Prostate gland (tissue), 2 donors: ENCODE measurements at regions not wholly inside any gene's neighbourhood (a gene's known extent, or its start where the extent isn't known, plus 50 kb on each side); places are given as distances from the start of the nearest gene placed in this dataset.

ENCODE experiments used
- POLR2A ChIP-seq: fragments of 450-650 bp; IDR thresholded peaks from one replicate; pipeline ENCODE4 v1.6.1; 2016; ENCODE audit warnings: antibody characterized with exemption, mild to moderate bottlenecking
- TF ChIP-seq, protein P1 (sequence below), 4 experiments: fragments of 200-600 bp in 2 of 4; fragments of 450-650 bp in 2 of 4; sonication (generic) in 2 of 4; IDR thresholded peaks; 1 replicate in 3 of 4; 2 replicates in 1 of 4; pipeline ENCODE4 v1.5.1; 2016 to 2019; ENCODE audit warnings: antibody characterized with exemption in 4 of 4, mild to moderate bottlenecking in 2 of 4, moderate library complexity in 2 of 4

DNA sequence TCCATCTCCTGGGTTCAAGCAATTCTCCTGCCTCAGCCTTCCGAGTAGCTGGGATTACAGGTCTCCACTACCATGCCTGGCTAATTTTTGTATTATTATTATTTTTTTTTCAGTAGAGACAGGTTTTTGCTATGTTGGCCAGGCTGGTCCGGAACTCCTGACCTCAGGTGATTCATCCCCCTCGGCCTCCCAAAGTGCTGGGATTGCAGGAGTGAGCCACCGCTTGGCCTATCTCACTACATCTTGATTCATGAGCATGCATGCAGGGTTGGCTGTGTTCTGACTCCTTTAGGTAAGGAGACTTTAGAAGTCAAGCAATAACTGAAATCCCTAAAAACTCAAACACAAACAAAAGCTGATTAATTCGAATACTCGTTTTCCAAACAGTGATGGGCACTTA lies 80.9 kb downstream of the GJA1 start:
- TF ChIP-seq, protein P1, sequence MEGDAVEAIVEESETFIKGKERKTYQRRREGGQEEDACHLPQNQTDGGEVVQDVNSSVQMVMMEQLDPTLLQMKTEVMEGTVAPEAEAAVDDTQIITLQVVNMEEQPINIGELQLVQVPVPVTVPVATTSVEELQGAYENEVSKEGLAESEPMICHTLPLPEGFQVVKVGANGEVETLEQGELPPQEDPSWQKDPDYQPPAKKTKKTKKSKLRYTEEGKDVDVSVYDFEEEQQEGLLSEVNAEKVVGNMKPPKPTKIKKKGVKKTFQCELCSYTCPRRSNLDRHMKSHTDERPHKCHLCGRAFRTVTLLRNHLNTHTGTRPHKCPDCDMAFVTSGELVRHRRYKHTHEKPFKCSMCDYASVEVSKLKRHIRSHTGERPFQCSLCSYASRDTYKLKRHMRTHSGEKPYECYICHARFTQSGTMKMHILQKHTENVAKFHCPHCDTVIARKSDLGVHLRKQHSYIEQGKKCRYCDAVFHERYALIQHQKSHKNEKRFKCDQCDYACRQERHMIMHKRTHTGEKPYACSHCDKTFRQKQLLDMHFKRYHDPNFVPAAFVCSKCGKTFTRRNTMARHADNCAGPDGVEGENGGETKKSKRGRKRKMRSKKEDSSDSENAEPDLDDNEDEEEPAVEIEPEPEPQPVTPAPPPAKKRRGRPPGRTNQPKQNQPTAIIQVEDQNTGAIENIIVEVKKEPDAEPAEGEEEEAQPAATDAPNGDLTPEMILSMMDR (IDR thresholded peaks at IDR 0.05), result no peak
- TF ChIP-seq POLR2A, result no peak
